GM19025 (cell line): ENCODE measurements at regions not wholly inside any gene's neighbourhood (a gene's known extent, or its start where the extent isn't known, plus 50 kb on each side); places are given as distances from the start of the nearest gene placed in this dataset.
"Not testable (repeated sequence)": the region's sequence is repeated elsewhere in the genome, so short reads cannot be mapped to it uniquely, and the experiment has no call there.

Experiments
- ATAC-seq: cut with Tn5 transposase; IDR thresholded peaks from one replicate; pipeline ENCODE4 v1.9.1; 2021; ENCODE audit warnings: mild to moderate bottlenecking, low read depth, moderate library complexity; ENCODE audit not compliant: unreplicated experiment

DNA sequence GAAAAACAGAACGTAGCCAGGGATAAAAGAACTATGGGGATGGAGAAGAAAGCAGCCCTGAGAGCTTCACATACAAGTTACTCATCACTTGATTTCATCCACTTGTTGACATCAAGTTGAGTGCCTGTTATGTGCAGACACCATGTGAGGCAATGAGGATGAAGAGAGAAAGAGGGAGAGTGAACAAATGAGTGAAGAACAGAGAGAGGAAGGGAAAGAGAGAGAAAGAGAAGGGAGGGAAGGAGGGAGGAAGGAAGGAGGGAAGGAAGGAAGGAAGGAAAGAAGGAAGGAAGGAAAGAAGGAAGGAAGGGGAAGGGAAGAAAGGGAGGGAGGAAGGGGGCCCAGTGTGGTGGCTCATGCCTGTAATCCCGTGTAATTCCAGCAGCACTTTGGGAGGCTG, 72.3 kb upstream of the SMAD3 start:
- ATAC-seq: no peak

DNA sequence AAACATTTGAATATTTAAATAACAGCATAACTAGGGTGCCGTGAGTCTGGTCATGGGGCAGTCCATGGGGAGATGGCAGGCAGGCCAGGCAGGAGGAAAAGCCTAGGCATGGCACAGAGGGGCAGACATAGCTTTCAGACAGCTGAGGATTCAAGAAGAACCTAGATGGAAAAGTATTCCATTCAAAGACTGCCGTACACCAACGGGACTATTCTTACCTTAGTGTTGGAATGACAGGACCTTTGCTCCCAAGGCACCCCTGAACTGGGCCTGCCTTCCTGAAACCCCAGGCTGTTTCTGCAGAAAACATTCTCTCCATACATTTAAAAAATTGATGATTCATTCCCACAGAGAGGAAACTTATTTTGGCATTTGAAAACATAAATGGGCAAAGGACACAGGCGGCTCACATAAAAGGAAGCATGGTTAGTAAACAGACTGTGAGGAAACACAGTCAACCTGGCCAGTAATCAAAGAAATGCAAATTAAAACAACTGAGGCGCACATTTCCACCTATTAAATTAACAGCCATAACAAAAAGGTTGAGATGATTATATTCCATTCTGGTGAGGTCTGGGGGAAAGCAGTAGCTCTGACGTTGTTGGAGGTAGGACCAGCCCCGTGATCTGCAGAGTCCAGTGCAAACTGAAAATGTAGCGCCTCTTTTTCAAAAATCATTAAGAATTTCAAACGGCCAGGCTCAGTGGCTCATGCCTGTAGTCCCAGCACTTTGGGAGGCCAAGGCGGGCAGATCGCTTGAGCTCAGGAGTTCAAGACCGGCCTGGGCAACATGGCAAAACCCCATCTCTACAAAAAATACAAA, 71.3 kb upstream of the SMAD3 start:
- ATAC-seq: no peak

DNA sequence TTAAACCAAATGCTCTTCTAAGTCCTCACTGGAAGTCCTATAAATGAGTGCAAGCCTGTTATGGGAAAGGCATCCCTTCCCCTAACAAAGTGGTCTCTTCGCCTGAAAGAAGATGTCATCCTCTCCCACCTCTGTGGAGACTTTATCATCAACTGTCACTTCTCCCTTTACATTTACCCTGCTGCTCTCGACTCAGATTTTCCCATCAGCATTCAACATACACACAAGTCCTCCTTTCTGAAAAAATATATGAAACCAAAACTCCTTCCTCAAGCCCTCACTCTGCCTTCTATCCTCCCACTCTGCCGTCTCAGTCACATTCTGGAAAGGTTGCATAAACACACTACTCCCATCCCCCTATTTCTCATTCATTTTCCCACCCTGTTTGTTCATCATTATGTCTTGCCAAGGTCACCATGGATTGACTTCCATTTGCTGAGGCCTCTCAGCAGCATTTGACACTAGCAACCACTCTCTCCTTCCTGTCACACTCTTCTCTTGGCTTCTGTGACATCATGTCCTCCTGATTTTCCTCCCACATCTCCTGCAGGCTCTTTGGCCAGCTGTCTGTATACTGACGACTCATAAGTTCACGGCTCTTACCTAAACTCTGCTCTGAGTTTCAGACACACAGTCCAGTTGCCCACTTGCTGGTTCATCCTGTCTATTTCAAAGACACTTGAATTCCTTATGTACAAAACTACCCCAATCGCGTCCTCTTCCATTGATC, 70.3 kb upstream of the SMAD3 start:
- no peak for ATAC-seq

DNA sequence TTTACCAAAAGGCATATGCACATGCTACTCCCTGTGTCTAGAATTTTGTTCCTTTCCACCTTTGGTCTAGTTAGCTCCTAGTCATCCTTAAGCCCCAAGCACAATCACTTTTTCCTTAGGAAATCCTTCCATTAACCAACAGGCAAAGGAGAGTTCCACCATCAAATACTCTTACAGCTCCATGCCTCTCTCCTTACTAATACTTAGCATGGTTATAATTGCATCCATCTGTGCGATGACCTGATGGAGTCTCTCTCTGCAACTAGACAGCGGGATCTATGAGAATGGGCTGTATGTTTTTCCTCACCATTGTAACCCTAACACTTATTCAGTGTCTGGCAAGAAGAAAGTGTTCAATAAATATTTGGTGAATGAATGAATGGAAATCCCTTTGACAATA, 69.3 kb upstream of the SMAD3 start:
- no peak for ATAC-seq

DNA sequence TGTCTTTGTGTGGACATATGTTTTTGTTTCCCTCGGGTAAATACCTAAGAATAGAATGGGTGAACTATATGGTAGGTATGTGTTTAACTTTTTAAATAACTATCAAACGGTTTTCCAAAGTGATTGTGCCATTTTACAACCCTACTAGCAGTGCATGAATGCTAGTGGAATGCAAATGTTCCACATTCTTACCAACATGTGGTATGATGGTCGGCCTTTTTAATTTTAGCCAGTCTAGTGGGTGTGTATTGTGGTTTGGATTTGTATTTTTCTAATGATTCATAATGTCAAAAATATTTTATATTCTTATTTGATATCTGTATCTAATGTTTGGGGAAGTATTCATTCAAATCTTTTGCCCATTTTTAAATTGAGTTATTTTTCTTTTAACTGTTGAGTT, 68.2 kb upstream of the SMAD3 start:
- no peak for ATAC-seq

DNA sequence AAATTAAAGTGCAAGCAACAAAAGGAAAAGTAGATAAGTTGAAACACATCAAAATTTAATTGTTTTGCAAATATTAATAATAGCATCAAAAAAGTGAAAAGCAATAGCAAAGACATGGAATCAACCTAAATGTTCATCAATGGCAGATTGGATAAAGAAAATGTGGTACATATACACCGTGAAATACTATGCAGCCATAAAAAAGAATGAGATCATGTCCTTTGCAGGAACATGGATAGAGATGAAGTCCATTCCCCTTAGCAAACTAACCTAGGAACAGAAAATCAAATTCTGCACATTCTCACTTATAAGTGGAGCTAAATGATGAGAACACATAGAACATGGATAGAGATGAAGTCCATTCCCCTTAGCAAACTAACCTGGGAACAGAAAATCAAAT, 67.2 kb upstream of the SMAD3 start:
- not testable (repeated sequence) for ATAC-seq

DNA sequence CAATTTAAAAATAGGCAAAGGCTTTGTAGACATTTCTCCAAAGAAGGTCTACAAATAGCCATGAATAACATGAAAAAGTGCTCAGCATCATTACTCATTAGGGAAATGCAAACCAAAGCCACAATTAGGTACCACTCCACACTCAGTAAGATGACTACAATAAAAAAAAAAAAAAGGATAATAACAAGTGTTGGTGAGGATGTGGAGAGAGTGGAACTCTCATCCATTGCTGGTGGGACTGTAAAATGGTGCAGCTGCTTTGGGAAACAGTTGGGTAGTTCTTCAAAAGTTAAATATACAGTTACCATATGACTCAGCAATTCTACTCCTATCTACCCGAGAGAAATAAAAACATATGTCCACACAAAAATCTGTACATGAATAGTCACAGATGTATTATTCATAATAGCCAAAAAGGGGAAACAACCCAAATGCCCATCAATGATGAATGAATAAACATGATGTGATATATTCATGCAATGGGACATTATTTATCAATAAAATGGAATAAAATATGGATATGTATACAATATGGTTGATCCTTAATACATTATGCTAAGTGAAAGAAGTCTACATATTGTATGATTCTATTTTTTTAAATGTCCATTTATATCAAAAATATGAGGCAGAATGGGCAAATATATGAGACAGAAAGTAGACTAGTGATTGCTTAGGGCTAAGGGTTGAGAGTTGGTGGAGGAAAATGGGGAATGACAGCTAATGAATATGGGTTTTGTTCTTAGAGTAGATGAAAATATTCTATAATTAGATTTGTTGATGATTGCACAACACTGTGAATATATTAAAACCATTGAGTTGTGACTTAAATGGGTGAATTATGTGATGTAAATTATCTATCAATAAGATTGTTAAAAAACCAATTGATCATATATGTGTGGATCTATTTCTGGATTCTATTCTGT, 66.1 kb upstream of the SMAD3 start:
- ATAC-seq: no peak

DNA sequence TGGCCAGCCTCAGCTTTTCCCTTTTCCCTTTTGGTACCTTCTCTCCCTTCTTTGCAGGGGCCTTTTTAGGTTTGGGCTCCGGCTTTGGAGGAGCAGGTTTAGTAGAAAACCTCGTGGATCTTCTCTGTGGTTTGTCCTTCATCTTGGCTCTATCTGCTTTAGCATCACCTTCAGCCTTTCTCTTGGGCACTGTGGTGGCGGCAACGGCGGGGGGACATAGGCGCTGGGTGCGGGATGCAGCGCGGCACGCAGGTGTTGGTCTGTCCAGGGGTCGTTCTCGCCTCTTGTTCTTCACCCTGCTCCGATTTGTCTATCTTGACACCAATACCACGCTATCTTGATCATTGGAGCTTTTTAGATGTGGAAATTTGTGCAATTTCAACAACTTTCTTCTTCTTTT, 64.5 kb upstream of the SMAD3 start:
- no peak for ATAC-seq

DNA sequence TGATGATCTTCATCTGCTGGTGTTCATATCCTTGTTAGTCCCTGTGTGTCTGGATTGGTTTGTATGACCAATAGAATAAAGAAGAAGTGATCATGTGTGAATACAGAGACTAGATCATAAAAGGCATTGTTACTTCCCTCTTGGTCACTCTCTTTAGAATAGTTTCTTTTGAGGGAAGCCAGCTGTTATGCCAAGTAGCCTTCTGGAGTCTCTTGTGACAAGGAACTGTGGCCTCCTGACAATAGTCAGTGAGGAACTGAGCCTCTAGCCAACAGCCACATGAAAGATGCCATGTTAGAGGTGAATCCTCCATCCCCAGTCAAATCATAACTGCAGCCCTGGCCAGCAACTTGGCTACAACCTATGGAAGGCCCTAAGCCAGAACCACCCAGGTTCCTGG, 63.0 kb upstream of the SMAD3 start:
- no peak for ATAC-seq

DNA sequence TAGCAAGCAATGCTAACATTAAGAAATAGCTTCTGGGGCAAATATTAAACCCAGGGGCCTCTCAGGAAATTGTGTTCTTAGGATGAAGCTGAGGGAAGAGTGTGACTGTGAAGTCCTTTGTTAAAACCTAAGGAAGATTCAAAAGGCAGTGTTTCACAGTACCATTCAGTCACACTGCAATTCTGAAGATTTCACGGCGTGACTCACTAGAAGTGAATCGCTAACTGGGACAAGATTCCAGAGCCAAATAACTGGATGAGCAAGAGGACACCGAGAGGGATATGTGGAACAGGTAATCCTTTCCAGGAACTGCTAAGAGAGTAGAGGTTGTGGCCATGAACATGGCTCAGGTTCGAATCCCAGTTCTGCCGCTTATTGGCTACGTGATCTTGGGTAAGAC, 61.8 kb upstream of the SMAD3 start:
- no peak for ATAC-seq

DNA sequence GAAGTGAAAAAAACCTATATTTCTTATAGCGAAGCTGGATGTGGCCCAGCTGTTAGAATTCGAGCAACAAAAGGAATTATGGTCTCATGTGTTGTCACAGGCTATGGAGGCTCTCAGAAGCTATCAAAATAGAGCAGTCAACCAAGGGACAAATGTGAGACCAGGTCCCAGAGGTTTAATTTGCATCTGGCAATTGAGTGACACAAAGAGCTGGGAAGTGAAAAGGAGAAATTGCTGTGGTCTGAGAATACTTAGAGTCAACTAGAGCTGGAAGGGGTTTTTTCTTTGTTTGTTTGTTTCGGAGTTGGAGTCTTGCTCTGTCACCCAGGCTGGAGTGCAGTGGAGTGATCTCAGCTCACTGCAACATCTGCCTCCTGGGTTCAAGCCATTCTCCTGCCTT, 61.3 kb upstream of the SMAD3 start:
- no peak for ATAC-seq

DNA sequence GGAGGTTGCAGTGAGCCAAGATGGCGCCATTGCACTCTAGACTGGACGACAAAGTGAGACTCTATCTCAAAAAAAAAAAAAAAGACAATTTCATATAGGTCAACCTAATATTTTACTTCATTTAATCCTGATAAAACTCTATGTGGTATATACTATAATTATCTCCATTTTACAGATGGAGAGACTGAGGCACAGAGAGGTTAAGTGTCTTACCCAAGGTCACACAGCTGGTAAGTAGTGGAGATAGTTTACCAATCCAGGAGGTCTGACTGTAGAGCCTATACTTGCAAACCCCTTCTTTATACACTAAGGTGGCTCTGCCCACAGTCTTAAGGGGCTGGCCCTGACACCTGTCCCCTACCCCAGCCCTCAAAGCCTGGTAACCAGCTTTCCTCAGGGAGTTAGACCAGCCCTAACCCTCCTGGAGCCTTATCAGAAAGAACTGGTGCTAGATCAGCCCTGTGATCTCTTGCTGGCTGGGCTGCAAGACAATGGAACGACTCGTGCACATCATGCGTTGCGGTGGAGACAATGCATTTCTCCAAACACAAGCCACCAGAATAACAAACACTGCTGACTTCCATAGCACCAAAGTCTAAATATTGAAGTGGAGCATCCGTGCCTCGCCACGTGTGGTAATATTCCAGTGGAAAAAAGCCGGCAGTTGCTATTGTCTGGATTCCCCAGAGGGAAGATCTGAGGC, 60.0 kb upstream of the SMAD3 start:
- no peak for ATAC-seq

DNA sequence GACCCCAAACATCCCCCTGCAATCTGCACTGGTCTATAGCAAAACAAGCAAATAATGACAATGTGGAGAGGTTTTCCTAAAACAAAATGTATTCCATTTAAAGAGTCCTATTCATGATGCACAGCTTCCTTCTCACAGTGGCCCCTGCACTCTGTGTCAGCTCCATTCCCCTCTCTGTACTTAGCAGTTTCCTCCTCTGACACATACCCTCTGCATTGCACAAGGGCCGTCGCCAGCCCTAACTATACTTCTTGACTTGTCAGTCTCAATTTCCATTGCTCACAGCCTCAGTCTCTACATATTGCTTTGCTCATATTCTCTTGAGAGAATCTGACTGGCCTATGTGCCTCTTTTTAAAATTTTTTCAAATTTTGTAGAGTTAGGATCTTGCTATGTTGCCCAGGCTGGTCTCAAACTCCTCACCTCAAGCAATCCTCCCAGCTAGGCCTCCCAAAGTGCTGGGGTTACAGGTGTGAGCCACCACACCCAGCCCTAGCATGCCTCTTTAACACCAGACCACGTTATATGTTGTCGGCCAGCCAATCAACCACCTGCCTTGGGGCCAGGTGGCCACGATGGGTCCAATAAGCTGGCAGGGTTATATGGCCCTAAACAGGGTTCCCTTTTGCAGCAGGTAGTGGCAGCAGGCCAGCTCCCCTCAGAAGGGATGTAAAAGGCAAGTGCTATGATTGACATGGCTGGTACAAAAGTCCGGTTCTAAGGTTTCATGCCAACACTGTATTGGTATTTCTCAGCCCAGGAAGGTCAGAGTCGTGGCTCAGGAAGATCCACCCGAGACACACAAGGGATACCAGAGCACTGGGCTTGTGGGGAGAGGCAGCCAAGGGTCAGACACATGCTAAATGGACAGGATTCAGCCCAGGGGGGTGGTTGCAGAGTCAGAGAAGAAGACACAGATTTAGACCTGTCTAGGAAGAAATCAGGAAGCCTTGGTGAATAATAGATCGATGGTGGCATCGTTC, 59.0 kb upstream of the SMAD3 start:
- no peak for ATAC-seq

DNA sequence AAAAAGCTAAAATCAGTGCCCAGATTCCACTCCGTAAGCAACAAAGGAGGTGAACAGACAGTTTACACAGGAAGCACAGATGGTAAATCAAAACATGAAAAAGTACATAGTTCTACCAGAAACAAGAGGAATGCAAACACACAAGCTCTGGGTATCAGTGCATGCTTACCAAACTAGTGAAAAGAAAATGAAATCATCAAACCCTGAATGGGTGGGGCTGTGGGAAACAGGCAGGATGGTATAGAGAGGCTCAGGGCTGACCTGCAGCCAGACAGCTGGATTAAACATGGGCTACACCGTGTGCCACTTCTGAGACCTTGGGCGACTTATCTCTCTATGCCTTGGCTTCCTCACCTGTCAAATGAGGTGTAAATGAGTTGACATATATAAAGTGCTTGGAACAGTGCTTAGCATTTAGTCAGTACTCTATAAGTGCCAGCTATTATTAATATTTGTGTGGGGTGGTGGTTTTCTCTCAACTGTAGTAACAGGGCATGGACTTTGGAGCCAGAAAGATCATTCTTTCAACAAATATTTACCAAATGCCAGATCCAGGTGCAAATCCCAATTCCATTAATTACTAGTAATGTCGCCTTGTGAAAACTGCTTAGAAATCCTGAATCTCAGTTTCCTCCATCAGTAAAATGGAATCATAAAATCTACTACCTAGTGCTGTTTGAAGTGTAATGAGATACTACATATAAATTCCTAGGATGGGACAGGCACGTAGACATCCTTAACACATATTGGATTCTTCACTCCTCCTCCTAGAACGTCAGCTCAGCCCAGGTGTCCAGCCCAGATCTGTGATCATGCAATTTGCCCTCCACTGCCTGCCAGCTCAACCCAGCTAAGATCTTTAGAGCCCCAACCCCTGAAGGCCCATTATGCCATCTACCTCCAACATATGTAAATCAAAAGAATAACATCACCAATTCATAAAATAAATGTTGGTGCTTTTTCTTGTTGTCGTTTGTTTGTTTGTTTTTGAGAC, 55.5 kb upstream of the SMAD3 start:
- no peak for ATAC-seq

DNA sequence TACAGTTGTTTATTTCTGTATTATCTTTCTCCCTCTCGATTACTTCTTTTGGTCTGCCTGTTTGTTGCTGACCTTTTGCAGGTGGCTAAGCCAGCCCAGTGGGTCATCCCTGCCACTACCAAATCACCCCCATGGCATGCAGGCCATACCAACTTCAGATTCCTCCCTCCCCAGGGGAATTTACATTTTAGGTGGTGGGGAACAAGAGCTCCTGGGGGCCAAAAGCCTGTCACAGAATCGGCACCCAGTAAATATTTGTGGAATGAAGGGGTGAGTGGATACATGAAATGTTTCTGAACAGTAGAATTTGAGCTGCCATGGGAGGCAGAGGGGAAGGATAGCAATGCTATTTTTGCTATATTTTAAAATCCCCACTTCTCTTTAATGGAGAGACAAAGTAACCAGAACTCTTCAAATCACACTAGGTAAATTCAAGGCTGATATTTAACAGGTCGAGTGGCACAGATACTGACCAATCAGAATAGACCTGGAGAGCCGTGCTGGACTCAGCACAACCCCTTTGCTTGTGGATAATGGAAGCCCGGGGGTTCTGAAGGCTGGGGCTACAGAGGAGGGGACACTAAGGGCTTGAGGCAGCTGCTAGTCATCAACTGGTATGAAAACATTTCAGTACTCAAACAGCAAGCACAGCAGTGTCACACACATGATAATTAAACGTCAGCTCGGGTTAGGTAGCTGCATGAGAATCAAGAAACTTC, 54.3 kb upstream of the SMAD3 start:
- no peak for ATAC-seq

DNA sequence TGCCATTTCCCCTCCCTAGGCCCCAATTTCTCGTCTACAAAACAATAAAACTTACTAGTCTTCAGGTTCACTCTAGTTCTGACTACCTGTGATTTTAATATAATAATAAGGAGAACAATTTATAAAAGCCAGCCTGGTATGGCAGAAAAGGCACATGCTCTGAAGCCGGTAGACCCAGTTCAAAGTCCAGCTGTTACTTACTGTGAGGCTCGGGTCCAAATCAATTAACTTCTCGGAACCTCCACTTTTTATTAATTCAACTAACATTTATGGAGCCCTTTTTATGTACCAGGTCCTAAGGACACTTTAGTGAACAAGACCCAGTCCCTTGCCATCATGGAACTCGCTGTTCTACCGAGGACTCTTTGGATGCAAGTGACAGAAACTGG, 53.8 kb upstream of the SMAD3 start:
- ATAC-seq: no peak

DNA sequence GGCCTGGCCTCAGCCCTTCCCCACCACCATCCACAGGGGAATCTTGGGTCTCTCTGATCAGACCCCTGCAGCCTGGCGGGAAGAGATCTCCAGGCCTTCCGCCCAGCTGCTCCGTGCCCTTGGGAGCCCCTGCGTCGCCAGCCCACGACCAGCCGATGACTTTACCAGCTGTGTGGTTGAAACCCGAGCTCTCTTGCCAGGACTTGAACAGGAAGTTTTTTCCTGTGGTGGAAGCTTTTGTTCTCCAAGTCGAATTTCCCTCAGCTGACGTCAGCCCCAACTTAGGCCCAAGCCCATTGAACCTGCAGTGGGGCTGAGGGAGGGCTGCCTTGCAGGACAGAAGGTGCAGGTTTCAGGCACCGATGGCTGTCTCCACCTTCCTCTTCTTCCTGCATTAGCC, 51.7 kb upstream of the SMAD3 start:
- ATAC-seq: no peak
